ELR (cell line): ENCODE measurements at regions not wholly inside any gene's neighbourhood (a gene's known extent, or its start where the extent isn't known, plus 50 kb on each side); places are given as distances from the start of the nearest gene placed in this dataset.
A peak's percentile ranks its signal among the peaks of the same experiment; 100 is the strongest.
"Not testable (repeated sequence)": the region's sequence is repeated elsewhere in the genome, so short reads cannot be mapped to it uniquely, and the experiment has no call there.

Source experiments
- DNase-seq: peaks from one replicate; pipeline ENCODE4 v3.0.0-alpha.2; 2015; ENCODE audit warnings: low read depth

- no peak for DNase-seq
Observed at GRCh38 chr11:112310848-112311247, 50.2 kb upstream of the PLET1 start.

GRCh38 chr11:112315057-112315720 lies 54.5 kb upstream of the PLET1 start:
- DNase-seq, result no peak

DNA sequence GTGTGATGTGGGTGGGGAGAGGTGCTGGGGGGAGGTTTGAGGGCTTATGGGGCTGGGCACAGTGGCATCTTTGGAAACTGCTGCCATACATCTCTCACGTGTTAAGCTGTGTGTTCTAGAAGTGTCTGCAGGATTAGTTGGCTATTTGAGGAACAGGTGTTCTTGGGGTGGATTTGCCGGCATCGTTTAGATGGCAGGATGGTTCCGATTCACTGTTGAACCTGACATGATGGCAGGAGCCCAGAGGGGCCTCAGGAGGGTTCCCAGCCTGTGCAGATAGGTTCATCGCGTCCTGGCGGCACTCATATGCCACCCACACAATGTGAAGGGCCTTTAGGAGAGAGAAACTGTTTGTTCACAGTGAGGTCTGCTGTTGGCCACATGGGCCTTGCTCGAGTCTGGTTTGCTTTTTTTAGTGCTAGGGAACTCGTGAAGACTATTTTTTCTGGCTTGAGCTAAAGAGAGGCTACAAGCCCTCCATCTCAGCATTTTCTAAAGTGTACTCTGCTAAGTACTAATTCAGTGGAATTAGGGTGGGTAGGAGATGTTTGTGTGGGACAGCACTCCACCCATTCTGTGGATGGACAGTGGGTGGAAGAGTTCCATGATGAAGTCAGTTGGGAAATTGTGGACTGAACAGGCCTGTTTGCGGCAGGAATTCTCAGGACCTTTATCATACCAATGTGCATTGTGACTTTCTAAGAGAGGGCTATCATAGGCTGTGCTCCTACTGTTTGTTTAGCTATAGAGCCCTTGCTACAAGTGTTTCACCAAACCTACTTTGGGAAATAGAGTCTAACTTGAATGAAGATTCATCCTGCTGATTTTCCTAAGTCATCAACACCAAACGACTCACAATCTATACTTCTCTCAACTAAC lies 55.4 kb upstream of the PLET1 start:
- DNase-seq, result no peak

GRCh38 chr11:112316971-112317370 lies 56.3 kb upstream of the PLET1 start:
- DNase-seq, result no peak

GRCh38 chr11:112318184-112318591 lies 57.5 kb upstream of the PLET1 start:
- DNase-seq, result peak; percentile 91

DNA sequence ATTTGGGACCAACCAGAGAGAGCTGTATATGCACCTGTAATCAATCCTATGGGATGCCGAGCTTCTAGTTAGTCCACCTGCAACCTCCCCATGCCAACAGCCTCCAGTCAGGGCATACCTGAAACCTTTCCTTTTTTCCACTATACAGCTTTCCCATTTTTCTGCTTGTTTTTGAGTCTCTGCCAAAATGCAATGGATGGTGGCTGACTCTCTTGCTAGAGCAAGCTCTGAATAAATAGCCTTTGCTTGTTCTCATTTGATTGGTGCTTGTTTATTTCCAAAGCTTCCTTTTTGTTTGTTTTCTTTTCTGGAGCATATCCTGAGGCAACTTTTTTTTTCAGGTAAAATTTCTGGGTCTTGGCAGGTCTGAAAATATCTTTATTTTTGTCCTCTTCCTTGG lies 58.0 kb upstream of the PLET1 start:
- DNase-seq, result no peak

DNA sequence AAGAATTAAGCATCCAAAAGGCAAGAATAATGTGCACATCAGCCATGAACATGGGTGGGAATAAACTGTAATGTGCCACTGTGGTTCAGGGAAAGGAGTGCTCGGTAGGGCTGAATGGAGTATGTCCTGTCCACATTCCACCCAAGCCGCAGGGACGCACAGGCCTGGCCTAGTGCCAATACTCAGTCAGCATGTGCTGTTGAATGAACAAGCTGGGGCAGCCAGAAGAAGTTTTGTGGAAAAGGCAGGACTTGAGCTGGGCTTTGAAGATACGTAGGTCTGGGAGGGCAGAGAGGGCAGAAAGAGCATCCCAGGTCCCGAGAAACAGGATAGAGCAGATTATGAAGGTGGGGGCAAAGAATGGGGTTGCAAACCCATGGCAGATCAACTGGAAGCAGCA lies 60.0 kb upstream of the PLET1 start:
- DNase-seq, result peak; percentile 63

- peak; percentile 48 for DNase-seq
Observed at GRCh38 chr11:112321501-112322172, 61.0 kb upstream of the PLET1 start.

DNA sequence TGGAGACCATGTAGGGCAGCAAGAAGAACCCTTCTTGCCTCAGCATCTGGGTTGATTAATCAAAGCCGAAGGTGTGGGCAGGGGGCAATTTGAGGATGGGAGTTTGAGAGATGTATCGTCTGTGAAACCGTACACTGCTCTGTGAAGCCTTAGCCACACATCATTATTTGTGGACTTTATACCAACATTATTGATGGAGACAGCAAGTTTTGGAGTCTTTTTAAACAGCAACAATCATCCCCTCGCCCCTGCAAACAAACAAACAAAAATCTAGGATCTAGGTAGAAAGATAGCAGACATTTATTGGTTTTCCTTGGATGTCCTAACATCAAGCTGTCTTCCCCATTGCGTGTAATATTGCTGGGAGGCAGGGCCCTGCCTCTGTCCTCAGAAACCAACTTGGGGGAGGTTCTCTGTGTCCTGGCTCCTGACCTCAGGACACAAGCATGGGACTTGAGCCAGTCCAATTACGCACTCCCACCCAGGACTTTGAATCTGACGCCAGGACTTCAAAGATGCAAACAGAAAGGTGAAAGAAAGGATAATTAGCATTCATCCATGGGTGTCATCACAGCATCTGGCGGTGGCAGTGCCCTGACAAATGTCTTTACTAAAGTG lies 61.6 kb upstream of the PLET1 start:
- DNase-seq, result no peak

DNA sequence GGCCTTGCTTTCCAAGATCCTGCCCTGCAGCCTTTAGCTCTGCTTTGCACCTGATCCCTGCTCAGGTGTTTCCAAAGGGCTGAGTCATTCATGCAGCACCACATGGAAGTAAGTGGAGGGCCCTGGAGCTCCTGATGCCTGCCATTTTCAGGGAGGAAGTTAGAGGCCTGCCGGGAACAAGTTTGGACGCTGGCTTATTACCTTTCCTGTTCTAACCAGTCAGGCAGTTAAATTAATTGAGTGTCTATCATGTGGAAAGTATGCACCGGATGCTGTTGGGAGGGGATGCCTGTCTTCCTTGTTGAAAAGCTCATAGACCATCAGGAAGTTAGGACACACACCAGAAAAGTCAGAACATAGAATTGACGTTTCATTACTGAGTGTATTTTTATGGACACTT lies 73.7 kb upstream of the PLET1 start:
- no peak for DNase-seq

- DNase-seq, result no peak
Observed at GRCh38 chr11:112336356-112336886, 75.8 kb upstream of the PLET1 start.

GRCh38 chr11:112339566-112339965 lies 78.9 kb upstream of the PLET1 start:
- DNase-seq, result no peak

GRCh38 chr11:112343368-112344039 lies 82.8 kb upstream of the PLET1 start:
- DNase-seq, result no peak

- DNase-seq, result no peak
Observed at GRCh38 chr11:112344040-112344413, 83.4 kb upstream of the PLET1 start.

DNA sequence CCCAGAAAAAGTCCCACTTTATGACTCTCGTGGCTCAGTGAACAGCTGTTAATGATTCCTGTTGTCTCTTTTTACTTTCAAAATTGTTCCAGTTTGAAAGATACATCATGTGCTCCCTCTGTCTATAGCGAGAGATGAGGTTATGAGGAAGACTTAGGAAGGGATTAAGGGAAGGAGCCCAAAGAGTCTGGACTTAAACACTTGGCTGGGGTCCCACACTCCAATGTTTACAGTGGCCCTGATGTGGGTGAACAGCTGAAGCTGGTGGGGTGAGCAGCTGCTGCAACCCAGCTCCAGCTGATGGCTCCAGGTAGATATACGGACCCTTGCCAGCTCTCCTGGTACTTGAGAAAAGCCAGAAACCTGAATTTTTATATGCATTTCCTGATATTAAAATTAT lies 84.5 kb upstream of the PLET1 start:
- DNase-seq, result no peak

DNA sequence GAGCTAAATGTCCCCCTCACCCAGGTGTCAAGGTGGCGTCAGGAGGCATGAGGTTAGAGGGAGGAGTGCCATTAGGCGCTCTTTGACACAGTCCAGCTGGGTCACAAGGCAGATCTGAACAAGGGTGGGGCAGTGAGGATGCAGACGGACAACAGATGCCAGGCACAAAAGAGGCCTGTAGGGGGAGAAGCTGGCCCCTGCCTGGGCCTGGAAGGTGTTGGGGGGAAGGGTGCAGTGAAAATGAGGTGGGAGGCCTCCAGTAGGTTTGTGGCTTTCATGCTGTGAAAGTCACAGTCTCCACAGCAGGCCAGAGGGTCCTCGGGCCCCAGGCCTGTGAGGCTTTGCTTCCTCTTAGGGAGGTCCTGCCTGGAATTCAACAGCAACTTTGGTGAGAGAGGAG lies 85.0 kb upstream of the PLET1 start:
- no peak for DNase-seq

- DNase-seq, result no peak
Observed at GRCh38 chr11:112346586-112346985, 85.9 kb upstream of the PLET1 start.

DNA sequence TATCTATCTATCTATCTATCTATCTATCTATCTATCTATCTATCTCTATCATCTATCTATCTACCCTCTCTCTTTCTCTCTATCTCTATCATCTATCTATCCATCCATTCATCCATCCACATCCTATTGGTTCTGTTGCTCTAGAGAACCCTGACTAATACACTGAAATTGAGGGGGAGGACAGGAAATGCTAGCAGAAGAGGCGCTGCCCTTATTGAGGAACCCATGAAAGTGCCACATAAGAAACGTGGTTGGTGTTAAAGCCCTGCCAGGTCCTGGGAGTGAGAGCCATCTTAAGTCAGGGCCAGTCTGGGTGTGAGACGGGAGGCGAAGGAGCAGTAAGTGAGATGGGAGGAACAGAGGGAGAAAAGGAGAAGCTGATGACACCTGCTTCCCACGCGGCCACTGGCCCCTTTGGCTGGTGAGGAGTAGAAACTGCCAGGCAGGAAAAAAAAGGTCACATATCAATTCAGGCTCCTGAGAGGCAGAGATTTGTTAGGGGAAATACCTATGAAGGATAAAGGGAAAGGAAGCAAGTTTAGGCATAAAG lies 87.9 kb upstream of the PLET1 start:
- DNase-seq, result no peak

- not testable (repeated sequence) for DNase-seq
Observed at GRCh38 chr11:112351423-112351822, 90.8 kb upstream of the PLET1 start.

DNA sequence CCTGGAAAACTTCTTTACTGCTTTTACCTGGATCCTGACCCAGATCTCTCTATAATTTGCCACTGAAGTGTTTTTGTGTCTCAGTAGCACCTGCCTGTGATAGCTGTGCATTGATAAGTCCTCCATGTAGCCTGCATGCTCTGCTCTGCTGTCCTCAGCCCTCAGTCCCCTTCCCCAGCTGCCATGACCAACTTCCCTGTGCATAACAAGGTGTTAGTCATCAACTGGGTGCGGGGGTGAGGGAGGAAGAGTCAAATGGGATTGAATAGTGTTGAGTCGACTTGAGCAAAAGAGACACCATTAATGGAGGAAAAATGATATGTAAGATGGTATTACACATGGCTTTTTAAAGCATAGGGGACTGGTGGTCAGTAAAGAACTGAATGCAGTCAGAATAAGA lies 92.2 kb upstream of the PLET1 start:
- peak; percentile 25 for DNase-seq

- DNase-seq, result no peak
Observed at GRCh38 chr11:112354364-112354763, 93.7 kb upstream of the PLET1 start.
